GM18499 (cell line): ENCODE measurements at regions not wholly inside any gene's neighbourhood (a gene's known extent, or its start where the extent isn't known, plus 50 kb on each side); places are given as distances from the start of the nearest gene placed in this dataset.
"Not testable (repeated sequence)": the region's sequence is repeated elsewhere in the genome, so short reads cannot be mapped to it uniquely, and the experiment has no call there.

Source experiments
- ATAC-seq: cut with Tn5 transposase; IDR thresholded peaks from one replicate; pipeline ENCODE4 v1.9.1; 2021; ENCODE audit warnings: moderate number of reproducible peaks; ENCODE audit not compliant: insufficient read depth, unreplicated experiment

GRCh38 chr5:110865400-110866094 lies 126.7 kb downstream of the SLC25A46 start:
- ATAC-seq, result no peak

- ATAC-seq, result no peak
Observed at GRCh38 chr5:110869927-110870326, 131.1 kb downstream of the SLC25A46 start.

- ATAC-seq, result no peak
Observed at GRCh38 chr5:110872200-110872599, 133.4 kb downstream of the SLC25A46 start.

- ATAC-seq, result no peak
Observed at GRCh38 chr5:110872963-110873362, 134.2 kb downstream of the SLC25A46 start.

GRCh38 chr5:110873773-110874437 lies 135.1 kb downstream of the SLC25A46 start:
- ATAC-seq, result no peak

- ATAC-seq, result not testable (repeated sequence)
Observed at GRCh38 chr5:110875115-110875514, 136.3 kb downstream of the SLC25A46 start.

GRCh38 chr5:110878115-110878514 lies 139.3 kb downstream of the SLC25A46 start:
- ATAC-seq, result no peak

GRCh38 chr5:110879675-110880074 lies 140.9 kb downstream of the SLC25A46 start:
- ATAC-seq, result no peak

- ATAC-seq, result no peak
Observed at GRCh38 chr5:110880413-110880812, 141.6 kb downstream of the SLC25A46 start.

- ATAC-seq, result no peak
Observed at GRCh38 chr5:110884005-110884404, 145.2 kb downstream of the SLC25A46 start.

GRCh38 chr5:110887170-110887569 lies 148.4 kb downstream of the SLC25A46 start:
- ATAC-seq, result not testable (repeated sequence)

GRCh38 chr5:110893854-110894483 lies 155.2 kb downstream of the SLC25A46 start:
- not testable (repeated sequence) for ATAC-seq

GRCh38 chr5:110894805-110895204 lies 156.0 kb downstream of the SLC25A46 start:
- no peak for ATAC-seq

- no peak for ATAC-seq
Observed at GRCh38 chr5:110896901-110897300, 158.1 kb downstream of the SLC25A46 start.

GRCh38 chr5:110899566-110900412 lies 161.0 kb downstream of the SLC25A46 start:
- ATAC-seq, result peak; percentile 72

- ATAC-seq, result peak; percentile 27
Observed at GRCh38 chr5:110900829-110901228, 162.0 kb downstream of the SLC25A46 start.

- no peak for ATAC-seq
Observed at GRCh38 chr5:110903966-110904365, 165.2 kb downstream of the SLC25A46 start.

GRCh38 chr5:110908848-110909247 lies 162.7 kb upstream of the TSLP start:
- ATAC-seq, result no peak

- no peak for ATAC-seq
Observed at GRCh38 chr5:110909415-110909814, 162.1 kb upstream of the TSLP start.

- no peak for ATAC-seq
Observed at GRCh38 chr5:110909950-110910349, 161.6 kb upstream of the TSLP start.

GRCh38 chr5:110913221-110913620 lies 158.3 kb upstream of the TSLP start:
- no peak for ATAC-seq
